GM23338 (cell line): ENCODE measurements at regions not wholly inside any gene's neighbourhood (a gene's known extent, or its start where the extent isn't known, plus 50 kb on each side); places are given as distances from the start of the nearest gene placed in this dataset.

Source experiments
- ATAC-seq: fragments of 200-7000 bp; cut with Tn5 transposase; 3 replicates; pipeline ENCODE4 v1.9.1; 2020
- DNase-seq: peaks from one replicate; pipeline ENCODE4 v3.0.0-alpha.2; 2015; ENCODE audit warnings: low spot score
- H2AFZ ChIP-seq: fragments of 200-600 bp; sonication (generic); 2 replicates; pipeline ENCODE4 v1.8.0; 2016; ENCODE audit warnings: antibody characterized with exemption, mild to moderate bottlenecking, moderate library complexity
- H3F3A ChIP-seq: fragments of 200-600 bp; sonication (generic); replicated peaks from 2 replicates; pipeline ENCODE4 v1.8.0; 2017; ENCODE audit warnings: antibody characterized with exemption, mixed run types, low read depth
- H3K27ac ChIP-seq: fragments of 200-600 bp; sonication (generic); 2 replicates; pipeline ENCODE4 v1.6.1; 2016; ENCODE audit warnings: low read depth
- H3K27me3 ChIP-seq: fragments of 200-600 bp; sonication (generic); 2 replicates; pipeline ENCODE4 v1.8.0; 2016; ENCODE audit warnings: mild to moderate bottlenecking, mixed run types, moderate library complexity; ENCODE audit not compliant: insufficient read depth
- H3K36me3 ChIP-seq: fragments of 200-600 bp; sonication (generic); 2 replicates; pipeline ENCODE4 v1.8.0; 2016; ENCODE audit warnings: mild to moderate bottlenecking; ENCODE audit not compliant: insufficient read depth
- H3K4me1 ChIP-seq: fragments of 200-600 bp; sonication (generic); 2 replicates; pipeline ENCODE4 v1.8.0; 2016; ENCODE audit warnings: mild to moderate bottlenecking, moderate library complexity; ENCODE audit not compliant: insufficient read depth
- H3K4me2 ChIP-seq: fragments of 200-600 bp; sonication (generic); 2 replicates; pipeline ENCODE4 v1.7.1; 2017; ENCODE audit warnings: mixed run types
- H3K4me3 ChIP-seq: fragments of 200-600 bp; sonication (generic); 2 replicates; pipeline ENCODE4 v1.6.1; 2016; ENCODE audit warnings: mixed run types
- H3K79me2 ChIP-seq: fragments of 200-600 bp; sonication (generic); replicated peaks from 2 replicates; pipeline ENCODE4 v1.8.0; 2017; ENCODE audit warnings: mild to moderate bottlenecking; ENCODE audit not compliant: insufficient read depth
- H3K9me2 ChIP-seq: fragments of 200-600 bp; sonication (generic); 2 replicates; pipeline ENCODE4 v1.8.0; 2017; ENCODE audit not compliant: insufficient read depth
- H4K20me1 ChIP-seq: fragments of 200-600 bp; sonication (generic); replicated peaks from 2 replicates; pipeline ENCODE4 v1.8.0; 2017; ENCODE audit warnings: mild to moderate bottlenecking; ENCODE audit not compliant: insufficient read depth
- H3K27ac Mint-ChIP-seq: 2 replicates; pipeline ENCODE4 v1.8.0; 2020; ENCODE audit warnings: inconsistent platforms, mild to moderate bottlenecking, moderate library complexity, mixed read lengths
- H3K27me3 Mint-ChIP-seq: 3 replicates; pipeline ENCODE4 v1.8.0; 2022; ENCODE audit warnings: low read depth, mild to moderate bottlenecking, moderate library complexity, mixed read lengths, inconsistent platforms; ENCODE audit not compliant: insufficient read depth, poor library complexity
- H3K36me3 Mint-ChIP-seq: 3 replicates; pipeline ENCODE4 v1.8.0; 2021; ENCODE audit warnings: low read depth, mild to moderate bottlenecking, inconsistent platforms, moderate library complexity, mixed read lengths
- H3K4me1 Mint-ChIP-seq: 3 replicates; pipeline ENCODE4 v1.8.0; 2020; ENCODE audit warnings: mild to moderate bottlenecking, inconsistent platforms, mixed read lengths
- H3K4me3 Mint-ChIP-seq: 3 replicates; pipeline ENCODE4 v1.8.0; 2021; ENCODE audit warnings: moderate library complexity, mild to moderate bottlenecking, inconsistent platforms, mixed read lengths
- H3K9me3 Mint-ChIP-seq: 3 replicates; pipeline ENCODE4 v1.8.0; 2020; ENCODE audit warnings: moderate library complexity, mild to moderate bottlenecking, inconsistent platforms, mixed read lengths
- EZH2 ChIP-seq: fragments of 200-600 bp; sonication (generic); IDR thresholded peaks from one replicate; pipeline ENCODE4 v1.8.0; 2017; ENCODE audit warnings: antibody characterized with exemption, mild to moderate bottlenecking, low read depth; ENCODE audit not compliant: unreplicated experiment
- EZH2phosphoT487 ChIP-seq: fragments of 200-600 bp; sonication (generic); IDR thresholded peaks from one replicate; pipeline ENCODE4 v1.8.1; 2018; ENCODE audit warnings: antibody characterized with exemption; ENCODE audit not compliant: unreplicated experiment
- JUNB ChIP-seq: IDR thresholded peaks from one replicate; pipeline ENCODE4 v1.6.1; 2016; ENCODE audit warnings: antibody characterized with exemption; ENCODE audit not compliant: unreplicated experiment
- NANOG ChIP-seq: IDR thresholded peaks from 2 replicates; pipeline ENCODE4 v1.6.1; 2016; ENCODE audit warnings: antibody characterized with exemption, borderline replicate concordance
- POLR2AphosphoS5 ChIP-seq: IDR thresholded peaks from 2 replicates; pipeline ENCODE4 v1.6.1; 2016; ENCODE audit warnings: antibody characterized with exemption, low read depth
- REST ChIP-seq: IDR thresholded peaks from one replicate; pipeline ENCODE4 v1.6.1; 2018; ENCODE audit warnings: antibody characterized with exemption; ENCODE audit not compliant: unreplicated experiment
- STAT1 ChIP-seq: IDR thresholded peaks from one replicate; pipeline ENCODE4 v1.6.1; 2016; ENCODE audit warnings: antibody characterized with exemption; ENCODE audit not compliant: unreplicated experiment
- ZNF462 ChIP-seq: fragments of 250-450 bp; sonication (Bioruptor Pico); IDR thresholded peaks from 2 replicates; pipeline ENCODE4 v1.5.0; 2020; ENCODE audit warnings: mild to moderate bottlenecking, moderate library complexity
- TF ChIP-seq, protein P1 (sequence below): IDR thresholded peaks from 2 replicates; pipeline ENCODE4 v1.6.1; 2016; ENCODE audit warnings: antibody characterized with exemption

DNA sequence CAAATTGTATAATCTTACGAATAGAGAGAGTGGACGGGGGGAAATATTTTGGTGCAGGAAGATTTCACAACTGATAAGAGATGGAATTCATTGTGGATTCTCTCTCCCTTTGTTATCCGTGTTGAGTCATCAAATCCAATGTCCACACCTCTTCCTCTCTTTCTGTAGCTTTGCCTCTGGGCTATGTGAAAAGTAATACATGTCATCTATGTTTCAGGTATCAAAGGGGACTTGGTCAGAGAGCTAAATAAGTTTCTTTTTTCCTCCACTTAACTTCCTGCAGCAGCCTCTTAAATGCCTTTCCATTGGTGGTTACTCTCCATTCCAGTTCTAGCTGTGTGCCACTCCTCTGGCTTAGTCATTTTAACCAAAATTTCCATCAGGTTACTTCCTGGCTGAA lies 169.3 kb upstream of the NXPH2 start:
- Histone ChIP-seq H3K27me3 (no peaks in the 10 kb centered on the region), H3K27ac (no peak overlapping the region), H3K4me1 (no peaks in the 10 kb centered on the region), H3F3A (no peaks in the 10 kb centered on the region), H3K4me2 (no peak overlapping the region), H3K36me3 (no peaks in the 10 kb centered on the region), H2AFZ (no peak overlapping the region), H3K4me3 (no peak overlapping the region), H4K20me1 (no peaks in the 10 kb centered on the region), H3K9me2 (peaks cover 14% of the 10 kb centered on the region; the same call in 1 of the 2 replicates), H3K79me2 (no peaks in the 10 kb centered on the region)
- H3K4me3 Mint-ChIP-seq, result no peak overlapping the region
- H3K27ac Mint-ChIP-seq, result no peak overlapping the region
- peaks cover 5% of the 10 kb centered on the region; the same call in 2 of the 3 replicates for H3K36me3 Mint-ChIP-seq
- DNase-seq (no peak), ATAC-seq (no peak)
- H3K4me1 Mint-ChIP-seq, result no peaks in the 10 kb centered on the region; the same call in 2 of the 3 replicates
- TF ChIP-seq EZH2 (no peak), JUNB (no peak), POLR2AphosphoS5 (no peak), NANOG (no peak), EZH2phosphoT487 (no peak)
- TF ChIP-seq, protein P1, sequence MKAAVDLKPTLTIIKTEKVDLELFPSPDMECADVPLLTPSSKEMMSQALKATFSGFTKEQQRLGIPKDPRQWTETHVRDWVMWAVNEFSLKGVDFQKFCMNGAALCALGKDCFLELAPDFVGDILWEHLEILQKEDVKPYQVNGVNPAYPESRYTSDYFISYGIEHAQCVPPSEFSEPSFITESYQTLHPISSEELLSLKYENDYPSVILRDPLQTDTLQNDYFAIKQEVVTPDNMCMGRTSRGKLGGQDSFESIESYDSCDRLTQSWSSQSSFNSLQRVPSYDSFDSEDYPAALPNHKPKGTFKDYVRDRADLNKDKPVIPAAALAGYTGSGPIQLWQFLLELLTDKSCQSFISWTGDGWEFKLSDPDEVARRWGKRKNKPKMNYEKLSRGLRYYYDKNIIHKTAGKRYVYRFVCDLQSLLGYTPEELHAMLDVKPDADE, result no peak
- H3K27me3 Mint-ChIP-seq, result no peaks in the 10 kb centered on the region
- peaks cover 5% of the 10 kb centered on the region; the same call in 2 of the 3 replicates for H3K9me3 Mint-ChIP-seq

DNA sequence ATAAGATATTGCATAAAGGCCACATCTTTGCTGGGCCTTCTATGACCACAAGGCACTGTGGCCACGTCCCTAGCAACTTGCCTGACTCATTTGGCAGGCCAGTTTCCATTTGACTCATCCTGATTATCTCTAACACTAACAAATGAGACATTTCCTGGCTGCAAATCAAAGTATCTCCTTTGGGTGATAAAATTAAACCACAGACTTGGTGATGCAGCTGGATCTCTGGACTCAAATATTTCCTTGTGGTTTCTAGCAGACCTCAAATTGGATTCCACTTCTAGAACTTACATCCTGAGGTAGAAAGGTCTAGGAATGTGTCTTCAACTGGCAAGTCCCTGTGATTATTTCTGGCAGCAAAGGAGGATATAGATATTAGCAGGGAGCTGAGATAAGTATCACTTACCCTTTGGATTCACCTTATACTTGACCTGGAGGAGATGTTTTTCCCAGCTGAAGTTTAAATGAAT lies 167.9 kb upstream of the NXPH2 start:
- H3K4me3 Mint-ChIP-seq, result no peak overlapping the region
- H3K27me3 Mint-ChIP-seq, result no peaks in the 10 kb centered on the region
- Histone ChIP-seq H3K36me3 (no peaks in the 10 kb centered on the region), H4K20me1 (no peaks in the 10 kb centered on the region), H3K27me3 (no peaks in the 10 kb centered on the region), H3K4me1 (no peaks in the 10 kb centered on the region), H2AFZ (no peak overlapping the region), H3F3A (no peaks in the 10 kb centered on the region), H3K79me2 (no peaks in the 10 kb centered on the region), H3K4me3 (no peak overlapping the region), H3K4me2 (no peak overlapping the region), H3K27ac (no peak overlapping the region), H3K9me2 (peaks cover 3% of the 10 kb centered on the region; the same call in 1 of the 2 replicates)
- H3K27ac Mint-ChIP-seq, result no peak overlapping the region
- H3K4me1 Mint-ChIP-seq, result no peaks in the 10 kb centered on the region; the same call in 2 of the 3 replicates
- no peaks in the 10 kb centered on the region for H3K9me3 Mint-ChIP-seq
- no peak for TF ChIP-seq EZH2
- no peak for TF ChIP-seq JUNB
- TF ChIP-seq, protein P1, result no peak
- no peak for TF ChIP-seq ZNF462 (CRISPR knock-in tag)
- TF ChIP-seq POLR2AphosphoS5, result no peak
- no peak for TF ChIP-seq REST
- no peak for TF ChIP-seq EZH2phosphoT487
- no peak for TF ChIP-seq NANOG
- no peak for TF ChIP-seq STAT1
- no peaks in the 10 kb centered on the region for H3K36me3 Mint-ChIP-seq
- DNase-seq (no peak), ATAC-seq (no peak)
